ENCODE measurements at regions not wholly inside any gene's neighbourhood (a gene's known extent, or its start where the extent isn't known, plus 50 kb on each side); places are given as distances from the start of the nearest gene placed in this dataset.

DNA sequence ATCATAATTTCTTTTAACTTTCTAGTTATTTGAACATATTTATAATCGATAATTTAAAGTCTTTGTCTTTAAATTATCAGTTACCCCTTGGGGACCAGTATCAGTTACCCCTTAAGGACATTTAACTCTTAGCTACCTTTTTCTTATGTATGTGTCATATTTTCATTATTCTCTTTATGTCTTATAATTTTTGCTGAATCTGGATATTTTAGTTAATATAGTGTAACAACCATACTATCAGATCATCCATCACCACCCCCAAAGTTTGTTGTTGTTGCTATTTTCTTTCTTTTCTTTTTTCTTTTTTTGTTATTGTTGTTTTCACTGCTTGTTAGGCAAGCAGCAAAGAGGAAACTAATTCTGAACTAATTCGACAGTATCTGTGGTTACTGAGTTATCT is 57.0 kb upstream of the TNFSF18 start:
- TF ChIP-seq POLR2AphosphoS5 (IDR thresholded peaks at IDR 0.05; ENCODE audit: low read length) (no peak), EP300 (IDR thresholded peaks at IDR 0.05; ENCODE audit: borderline replicate concordance in 1 of 2, control insufficient read depth in 1 of 2, low read depth in 2 of 2, low read length in 2 of 2) (no peak), CBX3 (IDR thresholded peaks at IDR 0.05; ENCODE audit: borderline replicate concordance, low read depth) (no peak), CHD4 (IDR thresholded peaks at IDR 0.05) (no peak), HDAC2 (IDR thresholded peaks at IDR 0.05) (no peak), EZH2 (IDR thresholded peaks at IDR 0.05; ENCODE audit: borderline replicate concordance, control insufficient read depth, low read depth, low read length) (no peak)
- TF ChIP-seq, protein P1, sequence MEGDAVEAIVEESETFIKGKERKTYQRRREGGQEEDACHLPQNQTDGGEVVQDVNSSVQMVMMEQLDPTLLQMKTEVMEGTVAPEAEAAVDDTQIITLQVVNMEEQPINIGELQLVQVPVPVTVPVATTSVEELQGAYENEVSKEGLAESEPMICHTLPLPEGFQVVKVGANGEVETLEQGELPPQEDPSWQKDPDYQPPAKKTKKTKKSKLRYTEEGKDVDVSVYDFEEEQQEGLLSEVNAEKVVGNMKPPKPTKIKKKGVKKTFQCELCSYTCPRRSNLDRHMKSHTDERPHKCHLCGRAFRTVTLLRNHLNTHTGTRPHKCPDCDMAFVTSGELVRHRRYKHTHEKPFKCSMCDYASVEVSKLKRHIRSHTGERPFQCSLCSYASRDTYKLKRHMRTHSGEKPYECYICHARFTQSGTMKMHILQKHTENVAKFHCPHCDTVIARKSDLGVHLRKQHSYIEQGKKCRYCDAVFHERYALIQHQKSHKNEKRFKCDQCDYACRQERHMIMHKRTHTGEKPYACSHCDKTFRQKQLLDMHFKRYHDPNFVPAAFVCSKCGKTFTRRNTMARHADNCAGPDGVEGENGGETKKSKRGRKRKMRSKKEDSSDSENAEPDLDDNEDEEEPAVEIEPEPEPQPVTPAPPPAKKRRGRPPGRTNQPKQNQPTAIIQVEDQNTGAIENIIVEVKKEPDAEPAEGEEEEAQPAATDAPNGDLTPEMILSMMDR (IDR thresholded peaks at IDR 0.05 in 2 of 3, conservative IDR thresholded peaks at IDR 0.05 in 1 of 3; ENCODE audit: control insufficient read depth in 2 of 3, extremely low read depth in 1 of 3, insufficient read depth in 1 of 3, low read depth in 3 of 3, low read length in 3 of 3), result no peak
- TF ChIP-seq, protein P2, sequence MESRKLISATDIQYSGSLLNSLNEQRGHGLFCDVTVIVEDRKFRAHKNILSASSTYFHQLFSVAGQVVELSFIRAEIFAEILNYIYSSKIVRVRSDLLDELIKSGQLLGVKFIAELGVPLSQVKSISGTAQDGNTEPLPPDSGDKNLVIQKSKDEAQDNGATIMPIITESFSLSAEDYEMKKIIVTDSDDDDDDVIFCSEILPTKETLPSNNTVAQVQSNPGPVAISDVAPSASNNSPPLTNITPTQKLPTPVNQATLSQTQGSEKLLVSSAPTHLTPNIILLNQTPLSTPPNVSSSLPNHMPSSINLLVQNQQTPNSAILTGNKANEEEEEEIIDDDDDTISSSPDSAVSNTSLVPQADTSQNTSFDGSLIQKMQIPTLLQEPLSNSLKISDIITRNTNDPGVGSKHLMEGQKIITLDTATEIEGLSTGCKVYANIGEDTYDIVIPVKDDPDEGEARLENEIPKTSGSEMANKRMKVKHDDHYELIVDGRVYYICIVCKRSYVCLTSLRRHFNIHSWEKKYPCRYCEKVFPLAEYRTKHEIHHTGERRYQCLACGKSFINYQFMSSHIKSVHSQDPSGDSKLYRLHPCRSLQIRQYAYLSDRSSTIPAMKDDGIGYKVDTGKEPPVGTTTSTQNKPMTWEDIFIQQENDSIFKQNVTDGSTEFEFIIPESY (IDR thresholded peaks at IDR 0.05), result no peak

All from GM12878 (cell line).